ENCODE measurements at regions not wholly inside any gene's neighbourhood (a gene's known extent, or its start where the extent isn't known, plus 50 kb on each side); places are given as distances from the start of the nearest gene placed in this dataset.

GRCh38 chr18:51765606-51766360 lies 568.3 kb upstream of the MEX3C start:
- no peaks in the 10 kb centered on the region for H3K4me1 ChIP-seq (ENCODE audit: control insufficient read depth in 2 of 2, insufficient read depth in 2 of 2, low read length in 2 of 2)
- H3K36me3 ChIP-seq (ENCODE audit: control insufficient read depth in 2 of 3, insufficient read depth in 3 of 3, low read length in 3 of 3): no peaks in the 10 kb centered on the region
- no peaks in the 10 kb centered on the region for H3K4me1 Mint-ChIP-seq
- H3K9me3 ChIP-seq (ENCODE audit: control insufficient read depth in 2 of 3, low read length in 3 of 3): no peaks in the 10 kb centered on the region
- ATAC-seq (no peak), DNase-seq (no peak)
- CTCF ChIA-PET: no interaction called here
- H3K27me3 ChIP-seq (ENCODE audit: control insufficient read depth in 2 of 2, insufficient read depth in 2 of 2, low read length in 2 of 2): no peaks in the 10 kb centered on the region
- intact Hi-C loops (cut with micrococcal nuclease): no loop called here
- H3K4me3 ChIP-seq (ENCODE audit: low read length): no peak overlapping the region
- H3K9me3 Mint-ChIP-seq: peaks cover 0 to 13% (median 0%) of the 10 kb centered on the region in 11 donors
- H3K4me3 Mint-ChIP-seq: no peak overlapping the region
- POLR2A ChIA-PET: no interaction called here
- H3K27ac Mint-ChIP-seq: no peak overlapping the region
- peaks cover 0 to 17% (median 0%) of the 10 kb centered on the region in 5 donors for H3K27me3 Mint-ChIP-seq
- H3K36me3 Mint-ChIP-seq: no peaks in the 10 kb centered on the region
- no peak overlapping the region for H3K27ac ChIP-seq (ENCODE audit: low read depth, low read length)

- H3K9me3 Mint-ChIP-seq: peaks cover 0 to 13% (median 2%) of the 10 kb centered on the region in 11 donors
- H3K4me3 Mint-ChIP-seq: no peak overlapping the region
- H3K27me3 Mint-ChIP-seq: peaks cover 0 to 21% (median 0%) of the 10 kb centered on the region in 5 donors
- no peaks in the 10 kb centered on the region for H3K27me3 ChIP-seq (ENCODE audit: control insufficient read depth in 2 of 2, insufficient read depth in 2 of 2, low read length in 2 of 2)
- CTCF ChIA-PET: no interaction called here
- POLR2A ChIA-PET: no interaction called here
- no peak overlapping the region for H3K27ac ChIP-seq (ENCODE audit: low read depth, low read length)
- H3K4me1 Mint-ChIP-seq: no peaks in the 10 kb centered on the region
- ATAC-seq: no peak
- no peaks in the 10 kb centered on the region for H3K9me3 ChIP-seq (ENCODE audit: control insufficient read depth in 2 of 3, low read length in 3 of 3)
- H3K36me3 ChIP-seq (ENCODE audit: control insufficient read depth in 2 of 3, insufficient read depth in 3 of 3, low read length in 3 of 3): no peaks in the 10 kb centered on the region
- no peaks in the 10 kb centered on the region for H3K36me3 Mint-ChIP-seq
- no peak for DNase-seq
- H3K27ac Mint-ChIP-seq: no peak overlapping the region
- no peaks in the 10 kb centered on the region for H3K4me1 ChIP-seq (ENCODE audit: control insufficient read depth in 2 of 2, insufficient read depth in 2 of 2, low read length in 2 of 2)
- intact Hi-C loops (cut with micrococcal nuclease): no loop called here
- no peak overlapping the region for H3K4me3 ChIP-seq (ENCODE audit: low read length)
Measured at GRCh38 chr18:51767293-51767692, 569.8 kb upstream of the MEX3C start.

GRCh38 chr18:51778115-51778514 lies 561.9 kb upstream of the DCC start:
- ATAC-seq (no peak), DNase-seq (no peak)
- CTCF ChIA-PET: no interaction called here
- POLR2A ChIA-PET: no interaction called here
- intact Hi-C loops (cut with micrococcal nuclease): no loop called here
- H3K4me3 Mint-ChIP-seq: no peak overlapping the region
- no peaks in the 10 kb centered on the region for H3K36me3 ChIP-seq (ENCODE audit: control insufficient read depth in 2 of 3, insufficient read depth in 3 of 3, low read length in 3 of 3)
- no peaks in the 10 kb centered on the region for H3K4me1 Mint-ChIP-seq
- peaks cover 0 to 3% (median 0%) of the 10 kb centered on the region in 5 donors for H3K36me3 Mint-ChIP-seq
- no peaks in the 10 kb centered on the region for H3K9me3 ChIP-seq (ENCODE audit: control insufficient read depth in 2 of 3, low read length in 3 of 3)
- H3K27ac ChIP-seq (ENCODE audit: low read depth, low read length): no peak overlapping the region
- no peaks in the 10 kb centered on the region for H3K27me3 ChIP-seq (ENCODE audit: control insufficient read depth in 2 of 2, insufficient read depth in 2 of 2, low read length in 2 of 2)
- no peaks in the 10 kb centered on the region for H3K4me1 ChIP-seq (ENCODE audit: control insufficient read depth in 2 of 2, insufficient read depth in 2 of 2, low read length in 2 of 2)
- peaks cover 0 to 5% (median 0%) of the 10 kb centered on the region in 5 donors for H3K27me3 Mint-ChIP-seq
- H3K4me3 ChIP-seq (ENCODE audit: low read length): no peak overlapping the region
- peaks cover 0 to 8% (median 0%) of the 10 kb centered on the region in 11 donors for H3K9me3 Mint-ChIP-seq
- H3K27ac Mint-ChIP-seq: no peak overlapping the region

GRCh38 chr18:51789871-51790270 lies 550.1 kb upstream of the DCC start:
- ChIA-PET POLR2A (no interaction called here), CTCF (no interaction called here)
- Mint-ChIP-seq H3K27me3 (peaks cover 0 to 4% (median 0%) of the 10 kb centered on the region in 5 donors), H3K36me3 (no peaks in the 10 kb centered on the region), H3K4me3 (no peak overlapping the region), H3K27ac (no peak overlapping the region), H3K9me3 (peaks cover 0 to 8% (median 0%) of the 10 kb centered on the region in 11 donors), H3K4me1 (no peaks in the 10 kb centered on the region)
- H3K27me3 ChIP-seq (ENCODE audit: control insufficient read depth in 2 of 2, insufficient read depth in 2 of 2, low read length in 2 of 2): no peaks in the 10 kb centered on the region
- no peak for ATAC-seq
- H3K4me3 ChIP-seq (ENCODE audit: low read length): no peak overlapping the region
- no peaks in the 10 kb centered on the region for H3K9me3 ChIP-seq (ENCODE audit: control insufficient read depth in 2 of 3, low read length in 3 of 3)
- intact Hi-C loops (cut with micrococcal nuclease): no loop called here
- no peaks in the 10 kb centered on the region for H3K36me3 ChIP-seq (ENCODE audit: control insufficient read depth in 2 of 3, insufficient read depth in 3 of 3, low read length in 3 of 3)
- no peaks in the 10 kb centered on the region for H3K4me1 ChIP-seq (ENCODE audit: control insufficient read depth in 2 of 2, insufficient read depth in 2 of 2, low read length in 2 of 2)
- no peak overlapping the region for H3K27ac ChIP-seq (ENCODE audit: low read depth, low read length)
- DNase-seq: no peak

- Histone ChIP-seq H3K27me3 (ENCODE audit: control insufficient read depth in 2 of 2, insufficient read depth in 2 of 2, low read length in 2 of 2) (no peaks in the 10 kb centered on the region), H3K4me1 (ENCODE audit: control insufficient read depth in 2 of 2, insufficient read depth in 2 of 2, low read length in 2 of 2) (no peaks in the 10 kb centered on the region), H3K4me3 (ENCODE audit: low read length) (no peak overlapping the region), H3K27ac (ENCODE audit: low read depth, low read length) (no peak overlapping the region), H3K36me3 (ENCODE audit: control insufficient read depth in 2 of 3, insufficient read depth in 3 of 3, low read length in 3 of 3) (no peaks in the 10 kb centered on the region), H3K9me3 (ENCODE audit: control insufficient read depth in 2 of 3, low read length in 3 of 3) (no peaks in the 10 kb centered on the region)
- DNase-seq (no peak), ATAC-seq (no peak)
- Mint-ChIP-seq H3K27me3 (no peaks in the 10 kb centered on the region), H3K9me3 (peaks cover 0 to 4% (median 0%) of the 10 kb centered on the region in 11 donors), H3K36me3 (no peaks in the 10 kb centered on the region), H3K4me1 (no peaks in the 10 kb centered on the region), H3K27ac (no peak overlapping the region), H3K4me3 (no peak overlapping the region)
- ChIA-PET CTCF (no interaction called here), POLR2A (no interaction called here)
- intact Hi-C loops (cut with micrococcal nuclease): no loop called here
Measured at GRCh38 chr18:51801514-51801913, 538.5 kb upstream of the DCC start.

GRCh38 chr18:51802569-51803428 lies 537.2 kb upstream of the DCC start:
- Mint-ChIP-seq H3K9me3 (peaks cover 0 to 5% (median 0%) of the 10 kb centered on the region in 11 donors), H3K27ac (no peak overlapping the region), H3K36me3 (no peaks in the 10 kb centered on the region), H3K27me3 (no peaks in the 10 kb centered on the region), H3K4me1 (no peaks in the 10 kb centered on the region), H3K4me3 (no peak overlapping the region)
- POLR2A ChIA-PET: interaction anchor here (0.6 kb wide), 1 partner anchor 10 kb away, joined by 3 read pairs; no protein-coding TSS in a partner anchor
- Histone ChIP-seq H3K4me1 (ENCODE audit: control insufficient read depth in 2 of 2, insufficient read depth in 2 of 2, low read length in 2 of 2) (no peaks in the 10 kb centered on the region), H3K27me3 (ENCODE audit: control insufficient read depth in 2 of 2, insufficient read depth in 2 of 2, low read length in 2 of 2) (no peaks in the 10 kb centered on the region), H3K27ac (ENCODE audit: low read depth, low read length) (no peak overlapping the region), H3K9me3 (ENCODE audit: control insufficient read depth in 2 of 3, low read length in 3 of 3) (no peaks in the 10 kb centered on the region), H3K4me3 (ENCODE audit: low read length) (no peak overlapping the region), H3K36me3 (ENCODE audit: control insufficient read depth in 2 of 3, insufficient read depth in 3 of 3, low read length in 3 of 3) (no peaks in the 10 kb centered on the region)
- DNase-seq: no peak
- intact Hi-C loops (cut with micrococcal nuclease): no loop called here
- CTCF ChIA-PET: no interaction called here
- no peak for ATAC-seq
